A549 (cell line): ENCODE measurements at regions not wholly inside any gene's neighbourhood (a gene's known extent, or its start where the extent isn't known, plus 50 kb on each side); places are given as distances from the start of the nearest gene placed in this dataset.

Experiments used
- ATAC-seq, 2 experiments: fragments of 200-7000 bp in 1 of 2; fragments of >200 bp in 1 of 2; cut with Nextera tagmentation in 1 of 2; cut with Tn5 transposase in 1 of 2; 3 replicates each; pipeline versions ENCODE4 v1.8.0 to v1.9.1; 2018 to 2020; ENCODE audit warnings: mild to moderate bottlenecking in 1 of 2, moderate library complexity in 1 of 2
- CTCF ChIA-PET: fragments of 300-600 bp; sonication (Branson Sonifier 250); formaldehyde crosslinking; extraction: SDS; loops from one replicate; lab custom pipeline; 2021; ENCODE audit warnings: antibody characterized with exemption, inconsistent platforms; lab: Yijun Ruan, JAX
- POLR2A ChIA-PET: fragments of 350-600 bp; formaldehyde crosslinking; extraction: SDS; loops from one replicate; lab custom pipeline; 2021; ENCODE audit warnings: antibody characterized with exemption, inconsistent platforms; lab: Yijun Ruan, JAX
- DNase-seq, 2 experiments: peaks; one replicate each; pipeline versions ENCODE4 v3.0.0 to v3.0.0-alpha.2; 2011 to 2016; ENCODE audit warnings: low read depth in 1 of 2, low spot score in 1 of 2
- FAIRE-seq: peaks from 2 replicates; lab custom pipeline; 2011; peaks lifted over from hg19 to GRCh38; lab: Jason Lieb, UNC
- H3K27ac ChIP-seq, 2 experiments: fragments of >200 bp; sonication (Bioruptor Twin); formaldehyde crosslinking; 3 replicates each; pipeline ENCODE4 v1.5.1; 2016 to 2017
- H3K4me1 ChIP-seq: fragments of >200 bp; sonication (Bioruptor Twin); formaldehyde crosslinking; 3 replicates; pipeline ENCODE4 v1.6.1; 2016
- H3K4me2 ChIP-seq: fragments of >200 bp; sonication (Bioruptor Twin); formaldehyde crosslinking; 3 replicates; pipeline ENCODE4 v1.6.1; 2016
- H3K4me3 ChIP-seq: fragments of >200 bp; sonication (Bioruptor Twin); formaldehyde crosslinking; 3 replicates; pipeline ENCODE4 v1.5.1; 2016
- H3K9me3 ChIP-seq: fragments of >200 bp; sonication (Bioruptor Twin); formaldehyde crosslinking; 3 replicates; pipeline ENCODE4 v1.6.1; 2016
- BCL3 ChIP-seq: fragments of >200 bp; sonication (Bioruptor Twin); formaldehyde crosslinking; IDR thresholded peaks from 3 replicates; pipeline ENCODE4 v1.6.1; 2016
- CTCF ChIP-seq: fragments of >200 bp; sonication (Bioruptor Twin); formaldehyde crosslinking; IDR thresholded peaks from 3 replicates; pipeline ENCODE4 v1.5.1; 2016
- ESRRA ChIP-seq: fragments of 150-350 bp; IDR thresholded peaks from 2 replicates; pipeline ENCODE4 v1.6.1; 2014; ENCODE audit warnings: mild to moderate bottlenecking, low read length, borderline replicate concordance
- HOXA7 ChIP-seq: fragments of 250-450 bp; sonication (Bioruptor Pico); IDR thresholded peaks from 2 replicates; pipeline ENCODE4 v1.5.0; 2020; ENCODE audit warnings: mild to moderate bottlenecking, moderate library complexity
- JUNB ChIP-seq: fragments of >200 bp; sonication (Bioruptor Twin); formaldehyde crosslinking; IDR thresholded peaks from 2 replicates; pipeline ENCODE4 v1.6.1; 2016
- MAFK ChIP-seq: fragments of 450-650 bp; IDR thresholded peaks from 2 replicates; pipeline ENCODE4 v1.6.1; 2014; ENCODE audit not compliant: partially characterized antibody
- POLR2AphosphoS2 ChIP-seq: conservative IDR thresholded peaks from 2 replicates; pipeline ENCODE4 v1.6.1; 2012; ENCODE audit warnings: low read length, improper control_type of control experiment, inconsistent platforms
- RCOR1 ChIP-seq: fragments of 150-350 bp; IDR thresholded peaks from 2 replicates; pipeline ENCODE4 v1.6.1; 2014; ENCODE audit warnings: antibody characterized with exemption, low read length, low read depth
- REST ChIP-seq: fragments of 200-600 bp; sonication (generic); IDR thresholded peaks from 2 replicates; pipeline ENCODE4 v1.6.1; 2016; ENCODE audit warnings: antibody characterized with exemption, mild to moderate bottlenecking, moderate library complexity
- RNF2 ChIP-seq: fragments of 200-600 bp; sonication (generic); IDR thresholded peaks from 2 replicates; pipeline ENCODE4 v1.6.1; 2016; ENCODE audit warnings: low read depth, mild to moderate bottlenecking, antibody characterized with exemption, moderate library complexity, borderline replicate concordance
- SMC3 ChIP-seq: fragments of >200 bp; sonication (Bioruptor Twin); formaldehyde crosslinking; IDR thresholded peaks from 3 replicates; pipeline ENCODE4 v1.6.1; 2018; ENCODE audit warnings: inconsistent platforms
- SREBF2 ChIP-seq: fragments of 450-650 bp; IDR thresholded peaks from 2 replicates; pipeline ENCODE4 v1.6.1; 2014; ENCODE audit warnings: mild to moderate bottlenecking, moderate library complexity
- TFCP2L1 ChIP-seq: fragments of 250-450 bp; sonication (Bioruptor Pico); IDR thresholded peaks from 2 replicates; pipeline ENCODE4 v1.5.0; 2021; ENCODE audit warnings: mild to moderate bottlenecking
- WGBS: methylation state at CpG from one replicate; pipeline ENCODE4 v1.1.6; 2017; ENCODE audit errors: missing lambda C conversion rate; 5-methylcytosine and 5-hydroxymethylcytosine counted together

GRCh38 chrX:68892651-68893050, 63.8 kb downstream of the EFNB1 start (continued):
- no peak for TF ChIP-seq POLR2AphosphoS2
- TF ChIP-seq JUNB: no peak
- TF ChIP-seq RNF2: no peak
- no peak for TF ChIP-seq CTCF
- no peak for TF ChIP-seq HOXA7 (CRISPR knock-in tag)
- no peak for TF ChIP-seq REST
- no peak for TF ChIP-seq MAFK
- TF ChIP-seq ESRRA: no peak

- H3K4me2 ChIP-seq: no peak overlapping the region
- H3K27ac ChIP-seq: no peak overlapping the region
- FAIRE-seq (no peak), ATAC-seq (no peak), DNase-seq (no peak)
- CTCF ChIA-PET: interaction anchor here (1.1 kb wide), 1 partner anchor 28 kb away, joined by 5 read pairs; no protein-coding TSS in a partner anchor
- no peak for TF ChIP-seq SREBF2
- no peak for TF ChIP-seq RCOR1
- no peak for TF ChIP-seq BCL3
- no peak for TF ChIP-seq SMC3
- no peak for TF ChIP-seq CTCF
- TF ChIP-seq TFCP2L1 (CRISPR knock-in tag): no peak
- TF ChIP-seq, all 56 proteins: peak for 0
- Histone ChIP-seq H3K4me1 (peaks cover 11% of the 10 kb centered on the region), H3K9me3 (no peaks in the 10 kb centered on the region), H3K4me3 (no peak overlapping the region)
- POLR2A ChIA-PET: no interaction called here
- WGBS: no CpG with 5 or more reads among the region's 2 CpGs
Measured at GRCh38 chrX:68892134-68892533, 63.3 kb downstream of the EFNB1 start.
